HEK293T (cell line): ENCODE measurements at regions not wholly inside any gene's neighbourhood (a gene's known extent, or its start where the extent isn't known, plus 50 kb on each side); places are given as distances from the start of the nearest gene placed in this dataset.
"Not testable (repeated sequence)": the region's sequence is repeated elsewhere in the genome, so short reads cannot be mapped to it uniquely, and the experiment has no call there.

Experiments used
- CTCF ChIA-PET: fragments of 350-600 bp; formaldehyde crosslinking; extraction: SDS; loops from one replicate; lab custom pipeline; 2021; ENCODE audit warnings: antibody characterized with exemption, inconsistent platforms; lab: Yijun Ruan, JAX
- POLR2A ChIA-PET: fragments of 350-600 bp; formaldehyde crosslinking; extraction: SDS; loops from one replicate; lab custom pipeline; 2020; ENCODE audit warnings: antibody characterized with exemption, inconsistent platforms; lab: Yijun Ruan, JAX
- DNase-seq: peaks from one replicate; pipeline ENCODE4 v3.0.0; 2012; ENCODE audit warnings: mixed read lengths; ENCODE audit errors: extremely low spot score
- ARNT ChIP-seq: fragments of 450-650 bp; IDR thresholded peaks from 2 replicates; pipeline ENCODE4 v1.6.1; 2017; ENCODE audit warnings: mild to moderate bottlenecking
- BHLHE40 ChIP-seq: fragments of 450-650 bp; IDR thresholded peaks from 2 replicates; pipeline ENCODE4 v1.6.1; 2016; ENCODE audit warnings: mild to moderate bottlenecking, moderate library complexity, borderline replicate concordance
- CTBP1 ChIP-seq: fragments of 450-650 bp; IDR thresholded peaks from 2 replicates; pipeline ENCODE4 v1.6.1; 2016; ENCODE audit warnings: borderline replicate concordance
- ELF4 ChIP-seq: fragments of 450-650 bp; IDR thresholded peaks from 2 replicates; pipeline ENCODE4 v1.6.1; 2017; ENCODE audit warnings: antibody characterized with exemption
- FOXA1 ChIP-seq: fragments of 450-650 bp; IDR thresholded peaks from 2 replicates; pipeline ENCODE4 v1.6.1; 2016; ENCODE audit warnings: mild to moderate bottlenecking
- FOXK2 ChIP-seq: fragments of 450-650 bp; IDR thresholded peaks from 2 replicates; pipeline ENCODE4 v1.6.1; 2016; ENCODE audit warnings: mild to moderate bottlenecking
- FOXM1 ChIP-seq: fragments of 450-650 bp; IDR thresholded peaks from 2 replicates; pipeline ENCODE4 v1.6.1; 2017; ENCODE audit warnings: mild to moderate bottlenecking, borderline replicate concordance
- HDGF ChIP-seq: fragments of 450-650 bp; IDR thresholded peaks from 2 replicates; pipeline ENCODE4 v1.6.1; 2017; ENCODE audit warnings: antibody characterized with exemption, borderline replicate concordance
- L3MBTL2 ChIP-seq: fragments of 450-650 bp; conservative IDR thresholded peaks from 2 replicates; pipeline ENCODE4 v1.6.1; 2016; ENCODE audit warnings: mild to moderate bottlenecking
- LEF1 ChIP-seq: fragments of 450-650 bp; IDR thresholded peaks from 2 replicates; pipeline ENCODE4 v1.6.1; 2017; ENCODE audit warnings: mild to moderate bottlenecking, borderline replicate concordance
- NFRKB ChIP-seq: fragments of 450-650 bp; IDR thresholded peaks from 2 replicates; pipeline ENCODE4 v1.6.1; 2016; ENCODE audit warnings: mild to moderate bottlenecking, moderate library complexity
- SP1 ChIP-seq: fragments of 450-650 bp; IDR thresholded peaks from 2 replicates; pipeline ENCODE4 v1.6.1; 2017
- SUZ12 ChIP-seq: fragments of 450-650 bp; IDR thresholded peaks from 2 replicates; pipeline ENCODE4 v1.6.1; 2016; ENCODE audit warnings: mild to moderate bottlenecking
- TARDBP ChIP-seq: fragments of 450-650 bp; IDR thresholded peaks from 2 replicates; pipeline ENCODE4 v1.6.1; 2016
- ZNF384 ChIP-seq: fragments of 450-650 bp; IDR thresholded peaks from 2 replicates; pipeline ENCODE4 v1.6.1; 2016
- TF ChIP-seq, protein P1 (sequence below): fragments of 450-650 bp; IDR thresholded peaks from 2 replicates; pipeline ENCODE4 v1.6.1; 2016

DNA sequence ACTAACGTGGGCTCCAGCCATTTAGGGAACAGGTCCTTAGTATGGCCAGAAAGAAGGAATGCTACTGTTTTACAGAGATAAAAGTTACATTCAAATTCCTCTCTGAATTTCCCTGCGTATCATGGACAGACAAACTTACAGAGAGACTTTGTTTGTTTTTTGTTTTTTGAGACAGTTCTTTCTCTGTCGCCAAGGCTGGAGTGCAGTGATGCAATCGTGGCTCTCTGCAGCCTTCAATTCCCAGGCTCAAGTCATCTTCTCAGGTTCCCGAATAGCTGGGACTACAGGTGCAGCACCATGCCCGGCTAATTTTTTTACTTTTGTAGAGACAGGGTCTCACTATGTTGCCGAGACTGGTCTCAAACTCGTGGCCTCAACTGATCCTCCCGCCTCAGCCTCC lies 64.5 kb upstream of the MPP7 start:
- CTCF ChIA-PET, result interaction anchor here (1.1 to 1.2 kb wide), 2 partner anchors 14 to 26 kb away, joined by 3 to 5 read pairs; no protein-coding TSS in a partner anchor
- POLR2A ChIA-PET, result no interaction called here
- no peak for TF ChIP-seq SUZ12
- TF ChIP-seq FOXK2, result no peak
- no peak for TF ChIP-seq ELF4
- no peak for TF ChIP-seq L3MBTL2
- TF ChIP-seq NFRKB, result no peak
- TF ChIP-seq CTBP1, result no peak
- no peak for TF ChIP-seq BHLHE40
- no peak for TF ChIP-seq ARNT
- TF ChIP-seq FOXA1, result no peak
- no peak for TF ChIP-seq SP1
- TF ChIP-seq LEF1, result no peak
- TF ChIP-seq, protein P1, sequence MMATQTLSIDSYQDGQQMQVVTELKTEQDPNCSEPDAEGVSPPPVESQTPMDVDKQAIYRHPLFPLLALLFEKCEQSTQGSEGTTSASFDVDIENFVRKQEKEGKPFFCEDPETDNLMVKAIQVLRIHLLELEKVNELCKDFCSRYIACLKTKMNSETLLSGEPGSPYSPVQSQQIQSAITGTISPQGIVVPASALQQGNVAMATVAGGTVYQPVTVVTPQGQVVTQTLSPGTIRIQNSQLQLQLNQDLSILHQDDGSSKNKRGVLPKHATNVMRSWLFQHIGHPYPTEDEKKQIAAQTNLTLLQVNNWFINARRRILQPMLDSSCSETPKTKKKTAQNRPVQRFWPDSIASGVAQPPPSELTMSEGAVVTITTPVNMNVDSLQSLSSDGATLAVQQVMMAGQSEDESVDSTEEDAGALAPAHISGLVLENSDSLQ, result no peak
- DNase-seq, result no peak

DNA sequence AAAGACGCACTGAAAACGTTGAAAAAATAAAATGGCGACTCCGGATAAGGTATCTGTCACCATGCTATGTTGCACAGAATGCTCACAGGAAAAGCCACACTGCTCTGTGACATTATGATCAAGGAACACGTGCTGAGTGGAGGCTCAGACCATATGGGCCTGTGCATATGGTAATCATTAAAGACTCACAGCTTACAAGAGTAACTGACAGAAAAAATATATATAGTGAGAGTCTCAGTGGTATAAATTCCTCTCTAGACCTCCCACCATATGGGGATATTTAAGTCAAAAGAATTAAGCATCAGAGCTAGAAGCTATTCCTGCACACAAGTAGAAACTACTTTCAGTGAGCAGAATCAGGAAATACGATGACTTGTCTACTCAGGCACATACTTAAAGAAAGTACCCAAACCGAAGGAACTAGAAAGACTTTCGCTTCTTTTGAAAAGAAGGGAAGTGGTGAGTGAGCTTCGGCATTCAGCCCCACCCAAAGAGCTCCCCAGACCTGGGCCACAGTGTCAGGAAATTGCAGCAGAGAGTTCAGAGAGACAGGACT lies 65.1 kb upstream of the MPP7 start:
- ChIA-PET CTCF (interaction anchor here (1.1 to 1.2 kb wide), 2 partner anchors 13 to 26 kb away, joined by 3 to 5 read pairs; no protein-coding TSS in a partner anchor), POLR2A (no interaction called here)
- TF ChIP-seq ZNF384 (no peak), TARDBP (no peak), FOXA1 (no peak), ELF4 (no peak), BHLHE40 (no peak), FOXK2 (no peak), LEF1 (no peak), CTBP1 (no peak), L3MBTL2 (no peak)
- TF ChIP-seq, protein P1, result no peak
- DNase-seq, result no peak

DNA sequence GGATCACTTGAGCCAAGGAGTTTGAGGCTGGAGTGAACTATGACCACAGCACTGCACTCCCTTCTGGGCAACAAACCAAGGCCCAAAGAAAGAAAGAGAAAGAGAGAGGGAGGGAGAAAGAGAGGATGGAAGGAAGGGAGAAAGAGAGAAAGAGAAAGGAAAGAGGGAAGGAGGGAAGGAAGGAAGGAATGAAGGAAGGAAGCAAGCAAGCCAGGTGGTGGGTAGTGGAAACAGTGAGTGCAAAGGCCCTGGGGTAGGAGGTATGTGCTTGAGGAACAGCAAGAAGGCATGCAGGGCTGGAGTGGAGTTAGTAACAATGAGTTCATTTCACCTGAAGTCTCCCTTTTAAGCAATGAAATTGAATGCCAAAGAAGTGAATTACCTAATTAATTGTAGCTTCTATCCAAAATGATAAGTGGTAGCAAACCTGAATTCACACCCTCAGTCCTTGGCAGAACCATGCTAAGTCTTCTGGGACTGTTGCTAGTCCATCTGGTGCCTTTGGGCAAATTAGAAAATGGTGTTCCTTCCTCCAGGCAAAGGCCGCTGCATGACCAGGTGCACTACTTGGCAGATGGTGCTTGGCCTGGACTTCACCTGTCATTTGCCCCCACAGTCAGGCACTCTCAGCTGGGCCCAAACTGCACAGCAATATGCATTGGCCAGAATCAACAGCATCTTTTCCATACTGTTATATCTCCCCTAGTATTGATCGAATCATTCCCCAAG lies 67.4 kb upstream of the MPP7 start:
- TF ChIP-seq, protein P1, result no peak
- no peak for TF ChIP-seq ELF4
- TF ChIP-seq SP1, result no peak
- no peak for TF ChIP-seq SUZ12
- no peak for TF ChIP-seq CTBP1
- no peak for TF ChIP-seq ARNT
- no peak for TF ChIP-seq FOXM1
- no peak for TF ChIP-seq FOXK2
- TF ChIP-seq BHLHE40, result no peak
- no peak for TF ChIP-seq HDGF
- no peak for TF ChIP-seq TARDBP
- no peak for TF ChIP-seq LEF1
- CTCF ChIA-PET, result no interaction called here
- POLR2A ChIA-PET, result no interaction called here
- DNase-seq, result no peak

DNA sequence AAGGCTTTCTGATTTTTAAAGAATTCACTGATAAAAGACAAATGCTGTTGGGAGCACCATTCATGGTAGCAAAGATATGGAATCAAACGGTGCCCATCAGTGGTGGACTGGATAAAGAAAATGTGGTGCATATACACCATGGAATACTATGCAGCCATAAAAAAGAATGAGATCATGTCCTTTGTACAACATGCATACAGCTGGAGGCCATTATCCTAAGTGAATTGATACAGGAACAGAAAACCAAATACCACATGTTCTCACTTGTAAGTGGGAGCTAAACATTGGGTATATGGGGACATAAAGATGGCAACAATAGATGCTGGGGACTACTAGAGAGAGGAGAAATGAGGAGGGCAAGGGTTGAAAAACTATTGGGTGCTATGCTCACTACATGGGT lies 68.8 kb upstream of the MPP7 start:
- POLR2A ChIA-PET, DNase-seq: not testable (repeated sequence)

DNA sequence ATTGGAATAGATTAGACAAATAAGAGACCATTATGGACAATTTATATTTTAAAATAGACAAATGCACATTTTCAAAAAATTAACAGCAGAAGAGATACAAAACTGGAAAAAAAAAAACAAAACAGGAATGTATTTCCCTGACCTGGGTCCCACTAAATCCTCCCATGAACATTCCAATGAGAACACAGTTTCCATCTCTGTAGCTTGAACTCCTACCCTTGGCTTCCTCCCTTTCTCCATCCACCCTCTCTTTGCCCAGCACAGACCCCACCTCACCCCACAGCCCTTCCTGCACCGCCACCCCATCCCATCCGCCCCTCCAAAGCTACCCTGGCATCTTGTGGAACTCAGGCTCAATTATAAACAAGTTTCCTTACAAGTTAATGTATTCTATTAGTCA lies 71.2 kb upstream of the MPP7 start:
- no peak for TF ChIP-seq ZNF384
- TF ChIP-seq ELF4, result no peak
- TF ChIP-seq NFRKB, result no peak
- no peak for TF ChIP-seq SP1
- TF ChIP-seq BHLHE40, result no peak
- no peak for TF ChIP-seq HDGF
- no peak for TF ChIP-seq ARNT
- TF ChIP-seq TARDBP, result no peak
- no peak for TF ChIP-seq FOXK2
- TF ChIP-seq FOXA1, result no peak
- TF ChIP-seq L3MBTL2, result no peak
- TF ChIP-seq FOXM1, result no peak
- TF ChIP-seq, protein P1, result no peak
- no peak for DNase-seq
- ChIA-PET POLR2A (no interaction called here), CTCF (interaction anchor here (1.3 kb wide), 1 partner anchor 20 kb away, joined by 4 read pairs; no protein-coding TSS in a partner anchor)

More for the DNA sequence above, 68.8 kb upstream of the MPP7 start:
- CTCF ChIA-PET, result interaction anchor here (0.7 kb wide), 1 partner anchor 22 kb away, joined by 5 read pairs; no protein-coding TSS in a partner anchor
